HepG2 (cell line): ENCODE measurements at regions not wholly inside any gene's neighbourhood (a gene's known extent, or its start where the extent isn't known, plus 50 kb on each side); places are given as distances from the start of the nearest gene placed in this dataset.

Experiments
- ATAC-seq: fragments of 200-7000 bp; cut with Tn5 transposase; 3 replicates; pipeline ENCODE4 v1.9.1; 2020; ENCODE audit warnings: mild to moderate bottlenecking, moderate library complexity
- BruUV-seq: library from RNA; stranded (reverse); fragments of 400-500 nt; replicated peaks from 2 replicates; lab custom pipeline; 2021; lab: Mats Ljungman, UMichigan
- CTCF ChIA-PET: fragments of 300-600 bp; formaldehyde crosslinking; extraction: SDS; loops from one replicate; lab custom pipeline; 2021; ENCODE audit warnings: low total read pairs, inconsistent platforms, low intra/inter-chr PET ratio; lab: Yijun Ruan, JAX
- POLR2A ChIA-PET: fragments of 350-600 bp; sonication (Branson Sonifier 250); formaldehyde crosslinking; loops from one replicate; lab custom pipeline; 2020; ENCODE audit warnings: antibody characterized with exemption, inconsistent platforms; lab: Yijun Ruan, JAX
- DNase-seq: peaks from one replicate; pipeline ENCODE4 v3.0.0-alpha.2; 2015; ENCODE audit warnings: low spot score
- FAIRE-seq: peaks from 3 replicates; lab custom pipeline; 2011; peaks lifted over from hg19 to GRCh38; lab: Jason Lieb, UNC
- H2AFZ ChIP-seq: one replicate; pipeline ENCODE4 v1.6.1; 2011; ENCODE audit warnings: low read length, inconsistent platforms
- H3K27ac ChIP-seq: fragments of 300-600 bp; 3 replicates; pipeline ENCODE4 v1.8.0; 2011; ENCODE audit warnings: mixed run types, mild to moderate bottlenecking, mixed read lengths, low read length, inconsistent platforms; ENCODE audit not compliant: insufficient read depth; ENCODE audit errors: extremely low read length
- H3K27me3 ChIP-seq, 2 experiments: fragments of 200-600 bp in 1 of 2; 2 replicates in 1 of 2; 3 replicates in 1 of 2; pipeline versions ENCODE4 v1.6.0 to v1.8.0; 2011; ENCODE audit warnings: low read length in 2 of 2, mild to moderate bottlenecking in 2 of 2, moderate library complexity in 2 of 2, inconsistent platforms in 1 of 2; ENCODE audit not compliant: insufficient read depth in 2 of 2, control insufficient read depth in 1 of 2
- H3K36me3 ChIP-seq, 2 experiments: fragments of 200-600 bp in 1 of 2; replicated peaks in 1 of 2; 2 replicates in 1 of 2; 3 replicates in 1 of 2; pipeline versions ENCODE4 v1.5.1 to v1.8.0; 2011; ENCODE audit warnings: low read length in 2 of 2, inconsistent platforms in 1 of 2; ENCODE audit not compliant: insufficient read depth in 2 of 2, control insufficient read depth in 1 of 2
- H3K4me1 ChIP-seq: 2 replicates; pipeline ENCODE4 v1.5.1; 2012; ENCODE audit warnings: low read length, inconsistent platforms; ENCODE audit not compliant: insufficient read depth
- H3K4me2 ChIP-seq: 2 replicates; pipeline ENCODE4 v1.6.0; 2011; ENCODE audit warnings: low read depth, low read length, inconsistent platforms
- H3K4me3 ChIP-seq, 3 experiments: fragments of 200-600 bp in 1 of 3; sonication (generic), shearing (Covaris generic) in 1 of 3; replicated peaks in 1 of 3; 2 replicates each; pipeline ENCODE4 v1.5.1; 2011 to 2016; ENCODE audit warnings: low read length in 3 of 3, inconsistent platforms in 2 of 3, low read depth in 2 of 3, mild to moderate bottlenecking in 2 of 3, control low read depth in 1 of 3, mixed read lengths in 1 of 3; ENCODE audit not compliant: insufficient read depth in 1 of 3
- H3K79me2 ChIP-seq: one replicate; pipeline ENCODE4 v1.6.1; 2011; ENCODE audit warnings: low read length, inconsistent platforms; ENCODE audit not compliant: insufficient read depth
- H3K9ac ChIP-seq: 2 replicates; pipeline ENCODE4 v1.6.0; 2011; ENCODE audit warnings: mild to moderate bottlenecking, low read depth, low read length, inconsistent platforms; ENCODE audit not compliant: insufficient read depth
- H3K9me3 ChIP-seq: 2 replicates; pipeline ENCODE4 v1.5.1; 2012; ENCODE audit warnings: mild to moderate bottlenecking, low read length
- H4K20me1 ChIP-seq: 2 replicates; pipeline ENCODE4 v1.6.0; 2011; ENCODE audit warnings: inconsistent platforms, mild to moderate bottlenecking, low read length, moderate library complexity; ENCODE audit not compliant: insufficient read depth
- AGO2 ChIP-seq: fragments of 200-400 bp; formaldehyde crosslinking; optimal IDR thresholded peaks from 2 replicates; pipeline ENCODE3; 2017; ENCODE audit warnings: mild to moderate bottlenecking, low read depth, low read length, moderate library complexity
- HNRNPUL1 ChIP-seq: fragments of 200-400 bp; formaldehyde crosslinking; IDR thresholded peaks from 2 replicates; pipeline ENCODE4 v1.6.1; 2017; ENCODE audit warnings: low read depth, mild to moderate bottlenecking, low read length, moderate library complexity
- PCBP1 ChIP-seq: fragments of 200-400 bp; formaldehyde crosslinking; IDR thresholded peaks from 2 replicates; pipeline ENCODE4 v1.6.1; 2017; ENCODE audit warnings: mild to moderate bottlenecking, low read depth, low read length, borderline replicate concordance
- SMAD3 ChIP-seq: sonication (generic); formaldehyde crosslinking; IDR thresholded peaks from 2 replicates; pipeline ENCODE4 v1.4.0; 2020; ENCODE audit warnings: missing genetic modification reagents
- SPEN ChIP-seq: sonication (generic); formaldehyde crosslinking; IDR thresholded peaks from 2 replicates; pipeline ENCODE4 v1.5.1; 2020; ENCODE audit warnings: low read depth, mild to moderate bottlenecking, missing genetic modification reagents
- TRIM22 ChIP-seq: fragments of 450-650 bp; IDR thresholded peaks from 2 replicates; pipeline ENCODE4 v1.6.1; 2017
- ZNF205 ChIP-seq: IDR thresholded peaks from 2 replicates; pipeline ENCODE4 v1.6.1; 2018; ENCODE audit warnings: missing biosample characterization, missing genetic modification reagents
- ZNF350 ChIP-seq: sonication (generic); formaldehyde crosslinking; IDR thresholded peaks from 2 replicates; pipeline ENCODE4 v1.4.0; 2020; ENCODE audit warnings: mild to moderate bottlenecking, low read depth, missing genetic modification reagents, borderline replicate concordance
- ZNF598 ChIP-seq: sonication (generic); formaldehyde crosslinking; IDR thresholded peaks from 2 replicates; pipeline ENCODE4 v1.5.1; 2020; ENCODE audit warnings: mild to moderate bottlenecking, missing genetic modification reagents, borderline replicate concordance
- ZNF788 ChIP-seq: sonication (generic); formaldehyde crosslinking; IDR thresholded peaks from 2 replicates; pipeline ENCODE4 v1.5.0; 2020; ENCODE audit warnings: mild to moderate bottlenecking, missing genetic modification reagents, borderline replicate concordance
- WGBS: methylation state at CpG from one replicate; pipeline ENCODE4 v1.1.6; 2017; ENCODE audit warnings: low lambda C conversion rate; 5-methylcytosine and 5-hydroxymethylcytosine counted together
- in situ Hi-C: cut with HindIII; loops from 2 replicates; pipeline ENCODE4 v1.10.0; 2017; ENCODE audit warnings: low pct_unique_long_range_greater_than_20kb; ENCODE audit not compliant: extremely low pct_ligation_motif_present
- intact Hi-C: fragments of 100-400 bp; cut with micrococcal nuclease; formaldehyde crosslinking; loops from one replicate; pipeline ENCODE4 v1.10.0; 2022; ENCODE audit not compliant: unreplicated experiment
- TF ChIP-seq, protein P1 (sequence below): sonication (generic); formaldehyde crosslinking; IDR thresholded peaks from 2 replicates; pipeline ENCODE4 v1.5.1; 2020; ENCODE audit warnings: mild to moderate bottlenecking, missing genetic modification reagents

- no peaks in the 10 kb centered on the region for H4K20me1 ChIP-seq
- intact Hi-C loops (no loop called here), in situ Hi-C loops (no loop called here)
- no peak overlapping the region for H3K4me3 ChIP-seq
- POLR2A ChIA-PET = no interaction called here
- no TSS peak for BruUV-seq
- no peak overlapping the region for H3K27ac ChIP-seq
- H3K36me3 ChIP-seq = no peaks in the 10 kb centered on the region
- no peaks in the 10 kb centered on the region for H3K79me2 ChIP-seq
- ATAC-seq = no peak
- peaks cover 64% of the 10 kb centered on the region for H3K9me3 ChIP-seq
- H3K27me3 ChIP-seq = no peaks in the 10 kb centered on the region
- no peaks in the 10 kb centered on the region for H3K4me1 ChIP-seq
- CTCF ChIA-PET = no interaction called here
- no peak for FAIRE-seq
- H3K9ac ChIP-seq = no peak overlapping the region
- H2AFZ ChIP-seq = no peak overlapping the region
- TF ChIP-seq SMAD3 (CRISPR knock-in tag) = no peak
- DNase-seq = no peak
- 0% methylated on average over 2 of the region's 2 CpGs for WGBS
- no peak overlapping the region for H3K4me2 ChIP-seq
These were observed 1244.6 kb upstream of the SLC10A2 start for GRCh38 chr13:104310861-104311260.

GRCh38 chr13:104309431-104309830 lies 1243.2 kb upstream of the SLC10A2 start:
- Histone ChIP-seq H3K9me3 (peaks cover 65% of the 10 kb centered on the region), H3K27me3 (no peaks in the 10 kb centered on the region), H2AFZ (no peak overlapping the region), H3K4me1 (no peaks in the 10 kb centered on the region), H3K79me2 (no peaks in the 10 kb centered on the region), H3K4me3 (no peak overlapping the region), H3K36me3 (no peaks in the 10 kb centered on the region), H3K27ac (no peak overlapping the region), H4K20me1 (no peaks in the 10 kb centered on the region), H3K9ac (no peak overlapping the region), H3K4me2 (no peak overlapping the region)
- POLR2A ChIA-PET = no interaction called here
- no TSS peak for BruUV-seq
- intact Hi-C loops (no loop called here), in situ Hi-C loops (no loop called here)
- WGBS = 0% methylated on average over 1 of the region's 1 CpG
- CTCF ChIA-PET = no interaction called here
- FAIRE-seq (no peak), ATAC-seq (no peak), DNase-seq (no peak)
- TF ChIP-seq ZNF598 (CRISPR knock-in tag) (no peak), ZNF205 (CRISPR knock-in tag) (no peak), PCBP1 (no peak), ZNF788 (CRISPR knock-in tag) (no peak), TRIM22 (no peak), SPEN (CRISPR knock-in tag) (no peak), AGO2 (no peak), HNRNPUL1 (no peak), ZNF350 (no peak)
- TF ChIP-seq, protein P1, sequence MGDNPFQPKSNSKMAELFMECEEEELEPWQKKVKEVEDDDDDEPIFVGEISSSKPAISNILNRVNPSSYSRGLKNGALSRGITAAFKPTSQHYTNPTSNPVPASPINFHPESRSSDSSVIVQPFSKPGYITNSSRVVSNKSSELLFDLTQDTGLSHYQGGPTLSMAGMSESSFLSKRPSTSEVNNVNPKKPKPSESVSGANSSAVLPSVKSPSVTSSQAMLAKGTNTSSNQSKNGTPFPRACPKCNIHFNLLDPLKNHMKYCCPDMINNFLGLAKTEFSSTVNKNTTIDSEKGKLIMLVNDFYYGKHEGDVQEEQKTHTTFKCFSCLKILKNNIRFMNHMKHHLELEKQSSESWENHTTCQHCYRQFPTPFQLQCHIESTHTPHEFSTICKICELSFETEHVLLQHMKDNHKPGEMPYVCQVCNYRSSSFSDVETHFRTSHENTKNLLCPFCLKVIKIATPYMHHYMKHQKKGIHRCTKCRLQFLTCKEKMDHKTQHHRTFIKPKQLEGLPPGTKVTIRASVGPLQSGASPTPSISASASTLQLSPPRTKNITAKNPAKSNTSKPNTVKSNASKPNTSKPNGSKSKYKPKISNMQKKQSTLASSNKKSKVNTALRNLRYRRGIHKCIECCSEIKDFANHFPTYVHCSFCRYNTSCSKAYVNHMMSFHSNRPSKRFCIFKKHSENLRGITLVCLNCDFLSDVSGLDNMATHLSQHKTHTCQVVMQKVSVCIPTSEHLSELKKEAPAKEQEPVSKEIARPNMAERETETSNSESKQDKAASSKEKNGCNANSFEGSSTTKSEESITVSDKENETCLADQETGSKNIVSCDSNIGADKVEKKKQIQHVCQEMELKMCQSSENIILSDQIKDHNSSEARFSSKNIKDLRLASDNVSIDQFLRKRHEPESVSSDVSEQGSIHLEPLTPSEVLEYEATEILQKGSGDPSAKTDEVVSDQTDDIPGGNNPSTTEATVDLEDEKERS (CRISPR knock-in tag) = no peak
